ENCODE measurements at regions not wholly inside any gene's neighbourhood (a gene's known extent, or its start where the extent isn't known, plus 50 kb on each side); places are given as distances from the start of the nearest gene placed in this dataset.
"Not testable (repeated sequence)": the region's sequence is repeated elsewhere in the genome, so short reads cannot be mapped to it uniquely, and the experiment has no call there.

DNA sequence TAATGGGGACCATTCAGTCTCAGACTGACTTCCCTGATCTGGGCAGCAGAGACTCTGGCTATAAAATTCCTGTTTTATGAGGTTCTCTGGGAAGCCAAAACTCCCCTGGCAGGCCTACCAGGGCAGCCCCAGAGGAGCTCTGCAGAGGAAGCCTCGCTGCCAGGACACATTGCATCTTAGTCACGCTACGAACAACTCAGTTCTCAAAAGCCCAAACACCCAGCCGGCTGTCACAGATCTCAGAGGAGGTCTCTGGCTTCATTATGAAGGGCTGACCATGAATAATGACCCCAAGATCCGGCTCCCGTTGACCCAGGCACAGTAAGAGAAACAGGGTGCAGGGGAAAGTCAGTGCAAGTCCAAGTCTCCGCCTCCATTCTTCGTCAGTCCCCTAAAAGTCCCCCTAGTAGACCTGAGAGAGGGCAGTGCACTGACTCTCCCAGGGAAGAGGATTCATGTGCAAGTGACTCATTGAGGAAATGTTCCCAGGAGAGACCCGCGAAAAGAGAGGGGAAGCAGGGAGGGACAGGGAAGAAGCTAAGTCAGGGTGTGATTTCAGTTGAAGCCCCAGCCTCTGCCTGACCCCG lies 212.3 kb downstream of the CYP26B1 start:
- DNase-seq = no peak

DNA sequence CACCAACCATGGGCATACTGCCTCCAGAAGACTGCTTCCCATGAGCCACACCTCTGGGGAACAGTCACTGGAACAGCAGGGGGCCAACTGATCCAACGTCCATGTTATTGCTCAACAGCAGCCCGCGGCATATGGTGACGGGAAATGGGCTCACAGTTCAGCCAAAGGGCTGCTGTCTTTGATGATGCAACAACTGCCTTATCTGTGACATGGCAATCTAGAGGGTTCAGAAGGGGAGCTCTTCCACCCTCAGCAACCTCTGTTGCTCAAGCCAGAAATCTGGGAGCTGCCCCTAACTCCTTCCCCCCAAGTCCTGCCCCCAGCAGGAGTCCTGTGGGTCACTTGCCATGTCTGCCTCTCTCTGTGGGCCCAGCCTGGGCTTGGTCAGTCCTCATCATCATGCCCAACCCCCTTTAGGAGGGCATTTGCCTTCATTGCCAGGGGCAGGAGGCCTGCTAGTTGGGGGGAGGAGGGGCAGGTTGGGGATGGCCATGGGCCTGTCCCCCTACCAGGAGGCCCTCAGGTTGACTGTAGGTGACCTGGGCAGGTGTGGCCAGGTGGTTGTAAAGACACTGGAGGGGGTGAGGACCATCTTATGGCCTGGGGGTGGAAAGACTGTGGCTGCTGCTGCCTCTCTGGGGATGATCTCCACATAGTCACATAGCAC lies 212.9 kb downstream of the CYP26B1 start:
- no peak for DNase-seq

DNA sequence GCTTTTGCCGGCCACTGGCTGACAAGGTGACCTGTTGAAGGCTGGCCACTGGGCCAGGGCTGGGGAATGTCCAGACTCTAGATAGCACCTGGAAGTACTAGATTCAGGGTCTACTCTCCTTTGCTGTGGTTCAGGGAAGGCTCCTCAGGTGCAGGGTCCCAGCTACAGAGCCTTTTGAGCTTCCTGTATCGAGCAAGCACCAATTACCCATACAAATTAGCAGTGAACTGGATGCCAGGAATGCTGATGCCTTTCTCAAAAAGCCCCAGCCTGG lies 213.4 kb downstream of the CYP26B1 start:
- DNase-seq = no peak

DNA sequence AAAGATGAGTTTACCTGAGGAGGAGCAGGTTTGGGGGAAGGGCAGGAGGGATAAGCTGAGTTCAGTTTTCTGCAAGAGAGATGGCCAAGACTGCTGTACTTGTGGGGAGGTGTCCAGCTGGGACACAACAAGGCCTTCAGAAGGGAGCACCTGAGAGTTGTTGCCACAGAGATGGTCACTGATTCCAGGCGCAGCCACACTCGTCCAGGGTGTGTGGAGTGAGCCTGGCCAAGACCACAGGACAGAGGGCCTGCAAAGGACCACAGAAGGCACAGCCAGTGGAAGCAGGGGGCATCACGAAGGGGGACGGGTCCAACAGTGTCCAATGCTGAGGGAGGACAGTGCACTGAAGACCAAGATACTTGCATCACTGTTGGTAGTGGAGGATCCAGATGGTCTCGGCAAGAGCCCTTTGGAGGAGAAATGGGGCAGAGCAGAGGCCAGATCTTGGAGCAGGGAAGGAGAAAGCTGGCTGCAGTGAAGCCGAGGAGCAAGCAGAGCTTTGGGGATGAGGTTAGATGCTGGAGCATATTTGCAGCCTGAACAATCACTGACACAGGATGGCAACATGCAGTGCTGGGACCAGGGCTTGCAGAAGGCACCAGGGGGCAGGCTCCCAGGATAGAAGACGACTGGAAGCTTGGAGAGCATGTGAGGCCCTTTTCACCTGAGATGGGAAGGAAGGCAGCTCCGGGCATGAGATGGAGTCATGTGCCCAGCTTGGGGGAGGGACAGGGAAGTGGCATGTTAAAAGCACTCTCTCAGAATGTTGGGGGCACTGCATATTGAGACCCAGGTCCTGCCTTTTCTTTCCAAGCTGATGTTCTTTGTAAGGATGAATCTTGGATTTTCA lies 214.0 kb downstream of the CYP26B1 start:
- DNase-seq = no peak

DNA sequence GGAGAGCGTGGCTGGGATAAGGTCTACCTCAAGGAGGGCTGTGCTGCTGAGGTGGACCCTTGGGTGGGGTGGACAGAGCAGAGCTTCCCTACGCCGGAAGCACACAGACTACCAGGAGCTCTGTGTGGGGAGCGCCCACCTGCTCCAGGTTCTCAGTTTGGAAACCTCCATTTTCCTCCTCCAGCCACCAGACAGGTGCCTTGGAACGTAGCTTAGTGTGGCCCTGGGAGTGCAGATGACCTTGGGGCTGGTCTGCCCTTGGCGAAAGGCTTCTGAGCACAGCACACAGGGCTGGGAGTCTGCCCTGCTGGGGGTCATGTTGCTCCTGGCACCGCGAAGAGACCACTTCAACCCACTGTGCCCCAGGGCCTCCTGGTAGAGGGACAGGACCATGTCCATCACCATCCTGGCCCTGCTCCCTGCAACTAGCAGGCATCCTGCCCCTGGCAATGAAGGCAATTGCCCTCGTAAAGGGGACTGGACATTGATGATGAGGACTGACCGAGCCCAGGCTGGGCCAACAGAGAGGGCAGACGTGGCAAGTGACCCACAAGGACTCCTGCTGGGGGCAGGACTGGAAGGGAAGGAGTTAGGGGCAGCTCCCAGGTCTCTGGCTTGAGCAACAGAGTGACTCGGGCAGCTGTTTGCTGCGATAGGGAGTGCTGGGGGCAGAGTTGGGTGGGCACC lies 214.7 kb downstream of the CYP26B1 start:
- DNase-seq = no peak

DNA sequence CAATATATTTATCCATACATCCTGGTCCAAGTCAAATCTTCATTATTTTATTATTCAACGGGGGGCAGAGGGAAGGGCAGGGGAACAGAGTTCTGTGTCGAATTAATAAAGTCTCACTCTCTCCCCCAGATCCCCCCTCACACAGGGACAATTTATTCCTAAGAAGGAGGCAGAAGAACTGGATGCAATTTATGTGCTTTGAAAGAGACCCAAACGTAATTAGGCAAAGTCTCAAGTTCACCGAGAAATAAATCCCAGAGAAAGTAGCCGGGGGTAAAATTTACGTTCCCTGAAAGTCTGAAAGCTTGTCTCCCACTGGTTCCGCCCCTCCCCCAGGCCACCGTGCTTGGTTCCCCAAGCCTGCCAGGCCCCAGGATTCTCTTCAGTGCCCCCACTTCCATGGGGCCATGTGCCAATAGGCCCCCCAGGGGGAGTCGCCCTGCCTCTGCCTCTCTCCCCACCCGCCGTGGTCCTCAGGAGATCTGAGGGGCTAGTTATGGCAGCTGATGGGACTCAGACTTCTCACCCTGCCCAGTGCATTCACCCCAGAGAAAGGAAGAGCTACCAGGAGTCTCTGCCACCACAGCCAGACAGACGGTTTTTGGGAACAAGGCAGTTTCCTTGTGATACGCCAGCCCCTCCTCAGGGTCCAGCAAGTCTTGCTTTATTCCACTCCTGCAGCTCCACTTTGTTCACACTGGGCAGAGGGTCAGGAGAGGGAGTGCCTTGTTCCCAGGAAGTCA lies 215.5 kb downstream of the CYP26B1 start:
- no peak for DNase-seq

DNA sequence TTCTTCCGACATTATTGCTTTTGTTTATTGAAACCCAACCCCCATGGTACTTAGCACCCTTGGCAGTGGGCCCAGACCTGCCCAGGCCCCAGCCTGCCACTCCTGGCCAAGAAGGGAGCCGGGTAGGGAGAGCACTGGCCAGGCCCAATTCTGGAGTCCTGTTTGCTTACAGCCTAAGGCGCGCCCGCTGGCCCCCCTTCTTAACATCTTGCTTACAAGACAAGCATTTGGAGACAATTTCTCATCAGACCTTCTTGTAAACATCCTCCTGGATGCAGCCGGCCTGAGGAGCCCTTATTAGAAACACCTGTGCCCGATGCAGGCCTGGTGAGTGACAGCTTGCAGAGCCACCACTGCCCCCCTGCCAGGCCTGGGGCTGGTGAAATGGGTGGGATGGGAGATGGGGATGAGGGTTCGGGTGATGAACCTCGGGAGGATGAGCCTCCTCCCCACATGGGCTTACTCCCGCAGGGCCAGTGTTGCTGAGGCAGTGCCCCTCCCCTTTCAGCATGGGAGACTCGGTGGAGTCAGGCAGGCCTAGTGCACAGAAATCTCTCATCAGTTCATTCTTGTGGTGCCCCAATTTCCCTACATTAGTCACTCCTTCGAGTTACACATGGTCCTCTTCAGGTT lies 217.5 kb downstream of the CYP26B1 start:
- peak; percentile 63 for DNase-seq

DNA sequence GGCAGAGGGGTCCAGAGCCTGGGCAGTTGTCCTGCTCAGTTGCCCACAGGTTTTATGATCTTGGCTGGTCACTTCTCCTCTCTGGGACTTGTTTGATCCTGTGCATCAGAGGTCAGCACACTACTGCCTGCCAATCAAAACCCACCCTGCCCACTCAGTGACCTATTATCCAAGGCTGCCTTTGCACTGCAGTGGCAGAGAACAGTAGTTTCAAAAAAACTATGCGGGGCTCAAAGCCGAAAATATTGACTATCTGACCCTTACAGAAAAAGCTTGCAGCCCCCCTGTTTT lies 218.2 kb downstream of the CYP26B1 start:
- DNase-seq = no peak

DNA sequence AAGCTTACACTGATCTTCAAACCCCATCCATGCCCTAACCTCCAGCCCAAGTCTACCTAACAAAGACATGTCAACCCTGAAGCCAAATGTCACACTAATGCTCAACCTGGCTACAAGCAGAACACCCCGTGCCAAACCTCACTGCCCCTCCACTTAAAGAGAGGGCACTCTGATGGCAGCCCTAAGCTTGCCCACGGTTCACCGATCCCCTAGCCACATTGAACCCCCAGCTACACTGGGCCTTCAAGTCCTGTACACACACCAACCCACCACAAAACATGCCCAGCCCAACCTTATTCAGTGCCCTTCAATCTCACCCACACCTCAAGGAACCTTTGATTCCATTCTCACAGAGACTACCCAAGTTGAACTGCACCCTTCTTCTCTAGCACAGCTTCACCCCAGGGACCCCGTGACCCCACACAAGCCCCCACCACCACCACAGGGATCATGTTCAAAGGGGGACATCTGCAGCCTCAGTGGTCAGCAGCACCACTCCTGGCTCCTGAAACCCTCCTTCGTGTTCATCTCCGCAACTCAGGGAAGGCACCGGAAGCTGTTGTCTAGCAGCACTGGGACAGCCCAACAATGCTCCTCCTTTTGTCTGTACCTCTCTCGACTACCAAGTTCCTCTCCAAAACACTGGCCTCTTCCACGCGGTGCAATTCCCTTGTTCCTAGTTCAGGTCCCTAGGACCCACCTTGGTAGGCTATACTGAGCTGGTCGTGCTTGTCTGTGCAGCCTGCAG lies 218.8 kb downstream of the CYP26B1 start:
- DNase-seq = no peak

DNA sequence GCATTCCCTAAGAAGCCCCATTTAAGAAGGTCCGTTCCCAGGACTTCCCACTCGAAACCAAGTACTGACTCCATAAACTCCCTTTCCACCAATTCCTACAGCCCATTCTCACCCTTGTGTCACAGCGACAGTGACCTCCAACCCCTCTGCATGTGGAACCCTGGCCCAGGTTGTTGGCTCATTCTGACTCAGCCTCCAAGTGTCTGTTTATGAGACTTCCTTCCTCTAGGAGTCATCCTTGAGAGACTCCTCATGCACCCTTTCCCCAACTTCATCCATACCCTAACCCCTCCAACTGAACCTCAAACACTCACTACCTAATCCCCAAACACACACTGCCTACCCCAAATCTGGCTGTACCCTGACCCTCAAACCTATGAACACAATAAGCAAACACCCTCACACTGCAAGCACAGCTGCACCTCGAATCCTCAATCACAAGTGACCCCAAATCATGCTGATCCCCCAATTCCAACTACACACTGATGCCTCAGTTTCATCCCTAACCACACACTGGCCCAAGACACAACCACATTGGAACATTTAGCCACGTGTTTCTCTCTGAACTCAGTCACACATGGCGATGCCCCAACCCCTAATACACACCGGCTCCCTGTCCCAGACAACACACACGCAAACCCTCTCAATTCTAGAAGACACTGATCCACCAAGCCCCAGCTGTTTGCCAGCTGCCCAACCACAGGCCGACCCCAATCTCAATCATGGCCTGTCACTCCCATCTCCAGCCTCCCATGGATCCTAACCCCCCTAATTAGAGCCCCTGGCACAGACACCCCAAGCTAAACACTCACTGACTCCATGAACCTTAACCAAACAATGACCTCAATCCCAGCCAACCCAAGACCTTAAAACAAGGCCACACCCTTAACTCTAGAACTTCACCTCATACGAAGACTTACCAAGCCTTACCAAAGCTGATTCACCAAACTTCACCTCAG lies 219.6 kb downstream of the CYP26B1 start:
- DNase-seq = no peak

DNA sequence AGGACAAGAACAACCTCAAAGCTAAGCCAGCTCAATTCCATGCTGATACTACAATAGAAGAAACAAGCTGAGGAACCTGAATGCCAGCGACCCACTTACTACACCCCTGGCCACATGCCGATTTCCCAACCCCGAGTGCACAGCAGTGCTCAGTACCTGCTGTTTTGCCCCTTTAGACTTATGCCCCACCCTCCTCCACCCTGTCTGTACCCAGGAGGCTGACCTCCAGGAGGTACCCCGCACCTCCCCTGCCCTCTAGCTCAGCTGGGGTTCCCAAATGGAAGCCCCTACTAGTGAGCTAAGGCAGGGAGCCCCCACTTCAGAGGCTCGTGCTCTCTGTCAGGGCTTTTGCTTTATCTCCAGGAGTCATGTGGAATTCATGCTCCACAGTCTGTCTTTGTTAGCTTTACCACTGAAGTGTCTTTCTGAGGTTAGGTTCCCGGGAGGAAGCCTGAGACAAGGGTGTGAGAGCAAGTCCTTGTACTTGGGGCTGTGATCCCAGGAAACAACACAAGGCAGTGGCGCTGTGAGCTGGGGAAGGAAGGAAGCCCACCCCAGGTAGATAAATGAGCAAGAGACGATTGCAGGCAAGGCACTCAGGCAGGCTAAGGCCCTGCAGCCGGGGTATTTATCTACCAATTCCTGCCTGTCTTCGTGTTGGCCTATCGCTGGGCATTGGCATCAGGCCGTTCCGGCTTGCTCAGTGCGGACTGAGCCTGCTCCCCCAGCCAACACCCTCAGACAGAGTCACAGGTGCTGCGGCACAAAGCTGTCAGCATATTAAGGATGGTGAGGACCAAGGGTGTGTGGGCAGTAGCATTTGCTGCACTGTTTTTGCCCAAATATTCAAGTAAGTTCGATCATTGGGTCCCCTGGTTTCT lies 220.5 kb downstream of the CYP26B1 start:
- no peak for DNase-seq

DNA sequence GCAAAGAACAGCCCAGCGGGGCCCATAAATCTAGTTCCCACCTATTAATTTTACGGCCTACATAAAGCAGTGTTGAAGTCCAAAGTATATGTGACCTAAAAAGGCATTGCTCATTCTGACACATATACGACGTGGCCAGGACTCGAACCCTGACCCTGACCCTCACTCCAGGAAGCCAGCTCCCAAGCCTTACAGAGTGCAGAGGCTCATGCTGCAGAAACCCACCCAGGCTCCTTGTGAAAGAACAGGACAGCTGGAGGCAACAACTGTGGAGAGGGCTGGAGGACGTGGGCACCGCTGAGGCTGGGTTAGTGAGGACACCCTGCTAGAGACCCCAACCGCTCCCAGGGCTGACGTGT lies 221.6 kb downstream of the CYP26B1 start:
- DNase-seq = no peak

DNA sequence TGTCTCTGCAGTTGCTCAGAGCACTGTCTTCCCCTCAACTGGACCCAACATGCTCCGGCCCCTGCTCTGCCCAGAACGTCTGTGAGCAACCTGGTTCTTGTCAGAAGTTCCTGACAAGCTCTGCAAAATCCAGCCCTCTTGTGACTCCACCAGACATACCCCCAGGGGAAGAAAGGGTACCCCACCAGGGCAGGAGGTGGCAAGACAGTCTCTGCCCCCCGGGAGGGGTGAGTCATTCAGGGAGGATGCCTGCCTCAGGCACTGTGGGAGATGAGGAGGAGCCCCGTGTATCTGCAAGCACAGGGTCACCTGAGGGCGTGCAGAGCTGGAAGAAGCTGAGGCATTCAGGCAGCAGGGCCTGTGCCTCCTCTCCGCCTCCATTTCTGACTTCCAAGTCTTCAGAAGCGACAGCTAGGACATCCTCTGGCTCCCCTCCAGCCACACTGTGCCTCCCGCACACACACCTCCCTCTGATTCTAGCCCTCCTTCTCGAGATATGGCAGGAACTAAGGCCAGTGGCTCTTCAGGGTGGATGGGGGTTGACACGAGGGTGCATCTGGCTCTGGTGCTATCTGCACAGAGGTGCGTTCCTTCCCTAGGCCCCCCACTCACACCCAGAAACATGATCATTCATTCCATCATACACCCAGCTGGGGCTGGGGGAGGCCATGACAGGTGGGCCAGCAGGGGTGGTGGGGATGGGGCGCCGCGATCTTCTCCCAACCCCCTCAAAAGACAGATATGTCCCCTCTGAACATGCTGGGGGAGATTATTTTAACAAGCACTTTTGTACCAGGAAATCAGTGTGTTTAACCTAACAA lies 222.2 kb downstream of the CYP26B1 start:
- DNase-seq = no peak

DNA sequence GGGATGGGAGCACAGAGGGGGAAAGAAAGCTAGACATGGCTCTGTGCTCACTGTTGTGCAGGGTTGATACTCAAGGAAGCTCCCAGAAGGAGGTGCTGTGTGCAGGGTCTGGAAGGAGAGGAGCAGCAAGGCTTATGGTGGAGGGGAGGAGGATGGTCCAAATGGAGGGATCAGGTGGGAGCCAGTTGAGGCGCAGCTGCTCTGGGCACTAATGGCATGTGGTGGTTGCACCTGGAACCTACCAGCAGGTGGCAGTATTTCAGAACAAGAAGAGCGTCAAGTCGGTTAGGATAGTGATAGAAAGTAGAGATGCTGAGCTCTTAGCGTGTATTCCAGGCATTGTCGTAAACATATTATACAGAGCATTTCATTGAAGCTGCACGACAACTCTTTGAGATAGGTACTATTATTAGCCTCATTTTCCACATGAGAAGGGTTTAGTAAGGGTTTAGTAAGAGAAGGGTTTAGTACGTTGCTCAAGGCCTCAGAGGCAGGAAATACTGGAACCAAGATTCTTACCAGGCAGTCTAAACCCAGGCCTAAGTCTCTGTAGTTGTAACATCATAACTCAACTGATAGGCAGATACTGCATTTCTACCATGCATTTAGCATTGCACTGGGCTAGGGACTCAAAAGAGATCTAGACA lies 223.7 kb downstream of the CYP26B1 start:
- DNase-seq = peak; percentile 86

DNA sequence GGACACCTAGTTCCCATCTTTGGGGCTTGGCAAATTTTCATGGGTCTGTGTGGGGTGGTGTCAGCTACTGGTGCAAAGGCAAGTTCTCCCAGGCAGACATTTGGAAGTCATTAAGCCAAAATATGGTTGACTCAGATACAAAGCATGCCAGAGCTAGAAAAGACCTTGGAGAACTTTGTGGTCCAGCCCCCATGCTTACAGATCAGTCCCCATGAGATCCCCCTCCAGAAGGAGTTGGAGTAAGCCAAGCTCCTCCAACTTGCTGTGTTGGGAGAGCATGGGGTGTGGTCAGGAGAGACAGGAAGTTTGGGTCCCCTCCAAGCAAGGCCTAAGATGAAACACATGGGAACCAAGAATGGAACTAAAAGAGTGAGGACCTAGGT lies 224.5 kb downstream of the CYP26B1 start:
- no peak for DNase-seq

DNA sequence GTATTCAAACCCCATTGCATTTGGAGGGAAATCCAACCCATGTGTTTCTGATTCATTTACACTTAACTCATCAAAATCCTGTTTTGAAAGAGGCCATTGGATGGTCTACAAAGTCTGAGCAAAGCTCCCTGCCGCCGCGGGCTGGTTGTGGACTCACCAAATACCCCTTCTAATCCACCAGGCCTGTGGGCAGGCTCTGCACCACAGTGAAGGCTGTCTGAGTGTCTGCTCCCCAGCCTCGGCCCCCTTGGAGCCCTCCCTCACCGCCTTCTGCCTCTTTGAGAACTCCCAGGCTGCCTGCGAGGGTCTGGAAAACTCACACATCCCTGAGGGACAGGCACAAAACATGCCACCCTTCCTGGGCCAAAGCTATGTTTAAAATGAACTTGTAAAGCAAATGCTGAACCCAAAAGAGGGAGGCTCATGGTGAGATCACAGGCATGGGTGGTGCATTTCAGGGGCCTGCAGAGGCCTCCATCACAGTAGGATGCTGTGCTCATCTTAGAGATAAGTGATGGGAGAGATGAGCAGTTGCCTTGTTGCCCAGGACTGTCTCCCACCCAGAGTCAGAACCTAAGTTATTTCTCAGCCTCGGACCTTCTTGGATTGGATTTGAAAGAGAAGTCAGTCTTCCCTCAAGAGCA lies 225.0 kb downstream of the CYP26B1 start:
- no peak for DNase-seq

DNA sequence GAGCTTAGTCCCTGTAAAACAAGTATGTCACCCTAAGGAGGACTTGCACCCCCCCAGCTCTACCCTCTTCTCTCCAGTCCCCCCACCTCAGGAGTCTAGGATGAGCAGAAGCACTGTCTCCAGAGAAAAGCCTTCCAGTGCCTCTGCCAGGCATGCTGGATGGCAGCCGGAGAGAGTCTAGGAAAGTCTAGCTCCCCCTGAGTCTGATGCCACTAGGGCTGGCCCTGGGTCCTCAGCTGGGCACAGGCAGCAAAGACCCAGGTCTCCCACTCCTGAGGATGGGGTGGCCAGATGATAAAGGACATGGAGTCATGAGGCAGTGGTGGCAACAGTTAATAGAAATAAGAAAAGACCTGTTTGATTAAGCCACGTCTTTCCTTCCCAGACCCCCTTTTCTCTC lies 225.6 kb downstream of the CYP26B1 start:
- no peak for DNase-seq

DNA sequence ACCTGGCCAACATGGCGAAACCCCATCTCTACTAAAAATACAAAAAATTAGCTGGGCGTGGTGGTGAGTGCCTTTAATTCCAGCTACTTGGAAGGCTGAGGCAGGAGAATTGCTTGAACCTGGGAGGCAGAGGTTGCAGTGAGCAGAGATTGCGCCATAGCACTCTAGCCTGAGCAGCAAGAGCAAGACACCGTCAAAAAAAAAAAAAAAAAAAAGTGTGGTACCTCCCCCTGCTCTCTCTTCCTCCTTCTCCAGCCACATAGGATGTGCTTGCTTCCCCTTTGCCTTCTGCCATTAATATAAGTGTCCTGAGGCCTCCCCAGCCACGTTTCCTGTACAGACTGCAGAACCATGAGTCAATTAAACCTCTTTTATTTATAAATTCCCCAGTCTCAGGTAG lies 226.8 kb downstream of the CYP26B1 start:
- not testable (repeated sequence) for DNase-seq

Measured in NCI-H510A treated with DMSO at 0.1 percent for 48 hours (cell line).